ENCODE measurements at regions not wholly inside any gene's neighbourhood (a gene's known extent, or its start where the extent isn't known, plus 50 kb on each side); places are given as distances from the start of the nearest gene placed in this dataset.

GRCh38 chr13:28550091-28550490 lies 55.2 kb upstream of the FLT1 start:
- Histone ChIP-seq H3K4me1 (ENCODE audit: control insufficient read depth, insufficient read depth, low read length) (peaks cover 3% of the 10 kb centered on the region), H3K36me3 (ENCODE audit: control insufficient read depth, insufficient read depth, low read length) (no peaks in the 10 kb centered on the region), H3K9ac (ENCODE audit: extremely low read depth, low read length, poor library complexity, severe bottlenecking) (no peak overlapping the region), H3K4me3 (ENCODE audit: low read length) (no peak overlapping the region), H3K27me3 (ENCODE audit: control insufficient read depth, insufficient read depth, low read length, poor library complexity, severe bottlenecking) (no peaks in the 10 kb centered on the region), H3K9me3 (ENCODE audit: control insufficient read depth, low read length) (no peaks in the 10 kb centered on the region), H3K27ac (ENCODE audit: low read depth, low read length) (no peak overlapping the region)
- Mint-ChIP-seq H3K4me1 (peaks cover 14% of the 10 kb centered on the region), H3K9me3 (peaks cover 12% of the 10 kb centered on the region), H3K27ac (no peak overlapping the region), H3K36me3 (ENCODE audit: low read depth) (no peaks in the 10 kb centered on the region), H3K4me3 (no peak overlapping the region), H3K27me3 (ENCODE audit: insufficient read depth) (peaks cover 3% of the 10 kb centered on the region)
- TF ChIP-seq CTCF (conservative IDR thresholded peaks at IDR 0.05), result no peak
- WGBS, 2 experiments (ENCODE audit: insufficient coverage in 1 of 2, insufficient read length in 1 of 2), result 88 to 100% methylated on average over 3 of the region's 3 CpGs
- DNase-seq, result no peak

- Mint-ChIP-seq H3K27ac (no peak overlapping the region), H3K4me1 (peaks cover 14% of the 10 kb centered on the region), H3K27me3 (ENCODE audit: insufficient read depth) (peaks cover 11% of the 10 kb centered on the region), H3K36me3 (ENCODE audit: low read depth) (no peaks in the 10 kb centered on the region), H3K9me3 (peaks cover 20% of the 10 kb centered on the region), H3K4me3 (no peak overlapping the region)
- H3K27me3 ChIP-seq (ENCODE audit: control insufficient read depth, insufficient read depth, low read length, poor library complexity, severe bottlenecking), result no peaks in the 10 kb centered on the region
- H3K9me3 ChIP-seq (ENCODE audit: control insufficient read depth, low read length), result peaks cover 11% of the 10 kb centered on the region
- H3K4me1 ChIP-seq (ENCODE audit: control insufficient read depth, insufficient read depth, low read length), result peaks cover 3% of the 10 kb centered on the region
- H3K27ac ChIP-seq (ENCODE audit: low read depth, low read length), result no peak overlapping the region
- H3K36me3 ChIP-seq (ENCODE audit: control insufficient read depth, insufficient read depth, low read length), result peaks cover 3% of the 10 kb centered on the region
- no peak overlapping the region for H3K4me3 ChIP-seq (ENCODE audit: low read length)
- DNase-seq, result peak; percentile 74
- peak; percentile 64 for TF ChIP-seq CTCF (conservative IDR thresholded peaks at IDR 0.05)
- no peak overlapping the region for H3K9ac ChIP-seq (ENCODE audit: extremely low read depth, low read length, poor library complexity, severe bottlenecking)
- WGBS, 2 experiments (ENCODE audit: insufficient coverage in 1 of 2, insufficient read length in 1 of 2), result 76 to 86% methylated on average over 1 to 2 of the region's 2 CpGs
Observed at GRCh38 chr13:28548872-28549271, 53.9 kb upstream of the FLT1 start.

GRCh38 chr13:28548468-28548867 lies 53.5 kb upstream of the FLT1 start:
- WGBS, 2 experiments (ENCODE audit: insufficient coverage in 1 of 2, insufficient read length in 1 of 2), result 86 to 100% methylated on average over 3 to 4 of the region's 4 CpGs
- Histone ChIP-seq H3K36me3 (ENCODE audit: control insufficient read depth, insufficient read depth, low read length) (peaks cover 4% of the 10 kb centered on the region), H3K4me1 (ENCODE audit: control insufficient read depth, insufficient read depth, low read length) (peaks cover 3% of the 10 kb centered on the region), H3K27ac (ENCODE audit: low read depth, low read length) (no peak overlapping the region), H3K9me3 (ENCODE audit: control insufficient read depth, low read length) (peaks cover 15% of the 10 kb centered on the region), H3K4me3 (ENCODE audit: low read length) (no peak overlapping the region), H3K27me3 (ENCODE audit: control insufficient read depth, insufficient read depth, low read length, poor library complexity, severe bottlenecking) (no peaks in the 10 kb centered on the region), H3K9ac (ENCODE audit: extremely low read depth, low read length, poor library complexity, severe bottlenecking) (no peak overlapping the region)
- Mint-ChIP-seq H3K9me3 (peaks cover 24% of the 10 kb centered on the region), H3K36me3 (ENCODE audit: low read depth) (no peaks in the 10 kb centered on the region), H3K27ac (no peak overlapping the region), H3K4me1 (peaks cover 14% of the 10 kb centered on the region), H3K4me3 (no peak overlapping the region), H3K27me3 (ENCODE audit: insufficient read depth) (peaks cover 13% of the 10 kb centered on the region)
- TF ChIP-seq CTCF (conservative IDR thresholded peaks at IDR 0.05), result no peak
- no peak for DNase-seq

All from endodermal cell (in vitro differentiated cells).